ENCODE measurements at regions not wholly inside any gene's neighbourhood (a gene's known extent, or its start where the extent isn't known, plus 50 kb on each side); places are given as distances from the start of the nearest gene placed in this dataset.

- Histone ChIP-seq H3K36me3 (ENCODE audit: control insufficient read depth, insufficient read depth, low read length) (no peaks in the 10 kb centered on the region), H3K27me3 (ENCODE audit: control insufficient read depth, insufficient read depth, low read length) (peaks cover 2% of the 10 kb centered on the region), H3K4me3 (ENCODE audit: low read depth, low read length) (no peak overlapping the region)
- DNase-seq (ENCODE audit: low read depth) (no peak), FAIRE-seq (no peak)
- no peak for TF ChIP-seq CTCF (IDR thresholded peaks at IDR 0.05; ENCODE audit: insufficient read depth, low read length, severe bottlenecking)
Observed at GRCh38 chr11:11011617-11012016, 153.8 kb upstream of the ZBED5 start.

- FAIRE-seq = no peak
- H3K36me3 ChIP-seq (ENCODE audit: control insufficient read depth, insufficient read depth, low read length) = no peaks in the 10 kb centered on the region
- DNase-seq (ENCODE audit: low read depth) = peak; percentile 43
Observed at GRCh38 chr11:11010624-11011127, 152.8 kb upstream of the ZBED5 start.

GRCh38 chr11:11009179-11009578 lies 151.3 kb upstream of the ZBED5 start:
- H3K4me3 ChIP-seq (ENCODE audit: low read depth, low read length) = no peak overlapping the region
- no peaks in the 10 kb centered on the region for H3K36me3 ChIP-seq (ENCODE audit: control insufficient read depth, insufficient read depth, low read length)
- FAIRE-seq (no peak), DNase-seq (ENCODE audit: low read depth) (no peak)
- TF ChIP-seq CTCF (IDR thresholded peaks at IDR 0.05; ENCODE audit: insufficient read depth, low read length, severe bottlenecking) = no peak
- peaks cover 2% of the 10 kb centered on the region for H3K27me3 ChIP-seq (ENCODE audit: control insufficient read depth, insufficient read depth, low read length)

More at GRCh38 chr11:11010624-11011127, 152.8 kb upstream of the ZBED5 start:
- H3K27me3 ChIP-seq (ENCODE audit: control insufficient read depth, insufficient read depth, low read length) = peaks cover 2% of the 10 kb centered on the region
- TF ChIP-seq CTCF (IDR thresholded peaks at IDR 0.05; ENCODE audit: insufficient read depth, low read length, severe bottlenecking) = peak; percentile 51
- no peak overlapping the region for H3K4me3 ChIP-seq (ENCODE audit: low read depth, low read length)

GRCh38 chr11:11004069-11004468 lies 146.2 kb upstream of the ZBED5 start:
- FAIRE-seq (no peak), DNase-seq (ENCODE audit: low read depth) (no peak)

GRCh38 chr11:11003226-11003625 lies 145.4 kb upstream of the ZBED5 start:
- DNase-seq (ENCODE audit: low read depth) = no peak
- Histone ChIP-seq H3K36me3 (ENCODE audit: control insufficient read depth, insufficient read depth, low read length) (no peaks in the 10 kb centered on the region), H3K4me3 (ENCODE audit: low read depth, low read length) (no peak overlapping the region), H3K27me3 (ENCODE audit: control insufficient read depth, insufficient read depth, low read length) (peaks cover 2% of the 10 kb centered on the region)
- FAIRE-seq = no peak
- no peak for TF ChIP-seq CTCF (IDR thresholded peaks at IDR 0.05; ENCODE audit: insufficient read depth, low read length, severe bottlenecking)

More at GRCh38 chr11:11004069-11004468, 146.2 kb upstream of the ZBED5 start:
- no peaks in the 10 kb centered on the region for H3K36me3 ChIP-seq (ENCODE audit: control insufficient read depth, insufficient read depth, low read length)
- TF ChIP-seq CTCF (IDR thresholded peaks at IDR 0.05; ENCODE audit: insufficient read depth, low read length, severe bottlenecking) = no peak
- peaks cover 2% of the 10 kb centered on the region for H3K27me3 ChIP-seq (ENCODE audit: control insufficient read depth, insufficient read depth, low read length)
- H3K4me3 ChIP-seq (ENCODE audit: low read depth, low read length) = no peak overlapping the region

All from bronchial epithelial cell (primary cell).